Colonic mucosa (tissue), 4 donors: ENCODE measurements at regions not wholly inside any gene's neighbourhood (a gene's known extent, or its start where the extent isn't known, plus 50 kb on each side); places are given as distances from the start of the nearest gene placed in this dataset.
"Not testable (repeated sequence)": the region's sequence is repeated elsewhere in the genome, so short reads cannot be mapped to it uniquely, and the experiment has no call there.

ENCODE experiments used
- DNase-seq: peaks from one replicate; pipeline ENCODE4 v3.0.0-alpha.2; 2020
- H3K27ac ChIP-seq: fragments of 200-600 bp; one replicate; pipeline ENCODE4 v1.8.0; 2021
- H3K27me3 ChIP-seq: fragments of 200-600 bp; one replicate; pipeline ENCODE4 v1.8.0; 2021
- H3K36me3 ChIP-seq: fragments of 200-600 bp; one replicate; pipeline ENCODE4 v1.8.0; 2021
- H3K4me1 ChIP-seq: fragments of 200-600 bp; one replicate; pipeline ENCODE4 v1.8.0; 2021; ENCODE audit warnings: mild to moderate bottlenecking
- H3K4me3 ChIP-seq: fragments of 200-600 bp; one replicate; pipeline ENCODE4 v1.8.0; 2021
- H3K9ac ChIP-seq, 2 donors: one replicate each; pipeline ENCODE4 v1.7.0; 2013; ENCODE audit warnings: control low read depth in 2 of 2, low read depth in 2 of 2, low read length in 2 of 2
- H3K9me3 ChIP-seq: fragments of 200-600 bp; one replicate; pipeline ENCODE4 v1.8.0; 2021
- CTCF ChIP-seq: fragments of 200-600 bp; IDR thresholded peaks from one replicate; pipeline ENCODE4 v1.8.0; 2022; ENCODE audit warnings: antibody characterized with exemption, mild to moderate bottlenecking
- intact Hi-C: fragments of 100-400 bp; cut with DNase I; formaldehyde crosslinking; loops from one replicate; pipeline ENCODE4 v1.14.1; 2022
- donor health status: healthy.
- donor health status: DM: no; HTN: no; CAD: no.
- donor health status: DM: no; HTN: no; CAD: no.

DNA sequence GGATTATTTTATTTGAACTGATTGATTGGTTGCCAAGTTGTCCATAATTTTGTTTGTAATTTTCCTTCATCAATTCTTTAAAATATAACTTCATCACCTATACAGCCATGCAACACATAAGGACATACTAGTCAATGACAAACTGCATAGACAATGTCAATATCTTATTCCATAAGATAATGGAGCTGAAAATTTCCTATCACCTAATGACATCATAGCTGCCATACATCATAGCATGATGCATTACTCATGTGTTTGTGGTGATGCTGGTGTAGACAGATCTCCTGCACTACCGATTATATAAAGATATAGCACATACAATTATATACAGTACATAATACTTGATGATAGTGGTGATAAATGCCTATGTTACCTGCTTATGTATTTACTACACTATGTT is 369.8 kb upstream of the NT5C1B start:
- H3K36me3 ChIP-seq, result no peaks in the 10 kb centered on the region
- no peak for DNase-seq
- no peak for TF ChIP-seq CTCF
- no peak overlapping the region for H3K27ac ChIP-seq
- no peak overlapping the region for H3K9ac ChIP-seq
- no peak overlapping the region for H3K4me3 ChIP-seq
- H3K9me3 ChIP-seq, result no peaks in the 10 kb centered on the region
- intact Hi-C loops, result no loop called here
- no peaks in the 10 kb centered on the region for H3K4me1 ChIP-seq
- no peaks in the 10 kb centered on the region for H3K27me3 ChIP-seq

- Histone ChIP-seq H3K27me3 (no peaks in the 10 kb centered on the region), H3K4me1 (no peaks in the 10 kb centered on the region), H3K4me3 (no peak overlapping the region), H3K9me3 (no peaks in the 10 kb centered on the region), H3K9ac (no peak overlapping the region), H3K27ac (no peak overlapping the region), H3K36me3 (no peaks in the 10 kb centered on the region)
- TF ChIP-seq CTCF, result no peak
- DNase-seq, result no peak
- intact Hi-C loops, result no loop called here
These were observed 368.5 kb upstream of the NT5C1B start for GRCh38 chr2:18957909-18958308.

- Histone ChIP-seq H3K27ac (no peak overlapping the region), H3K4me1 (no peaks in the 10 kb centered on the region), H3K9me3 (no peaks in the 10 kb centered on the region), H3K4me3 (no peak overlapping the region), H3K9ac (no peak overlapping the region), H3K27me3 (no peaks in the 10 kb centered on the region), H3K36me3 (no peaks in the 10 kb centered on the region)
- intact Hi-C loops, result no loop called here
- no peak for TF ChIP-seq CTCF
- DNase-seq, result no peak
These were observed 361.0 kb upstream of the NT5C1B start for GRCh38 chr2:18950361-18950851.

- no peak for DNase-seq
- intact Hi-C loops, result no loop called here
- H3K9ac ChIP-seq, result no peak overlapping the region
- H3K27me3 ChIP-seq, result no peaks in the 10 kb centered on the region
- H3K36me3 ChIP-seq, result no peaks in the 10 kb centered on the region
- no peak overlapping the region for H3K4me3 ChIP-seq
- H3K9me3 ChIP-seq, result no peaks in the 10 kb centered on the region
- H3K4me1 ChIP-seq, result no peaks in the 10 kb centered on the region
- no peak overlapping the region for H3K27ac ChIP-seq
- TF ChIP-seq CTCF, result no peak
These were observed 360.5 kb upstream of the NT5C1B start for GRCh38 chr2:18949871-18950270.

- no peaks in the 10 kb centered on the region for H3K36me3 ChIP-seq
- intact Hi-C loops, result no loop called here
- H3K9me3 ChIP-seq, result no peaks in the 10 kb centered on the region
- H3K4me1 ChIP-seq, result no peaks in the 10 kb centered on the region
- no peak overlapping the region for H3K4me3 ChIP-seq
- no peaks in the 10 kb centered on the region for H3K27me3 ChIP-seq
- no peak overlapping the region for H3K9ac ChIP-seq
- no peak for DNase-seq
- H3K27ac ChIP-seq, result no peak overlapping the region
- TF ChIP-seq CTCF, result no peak
These were observed 350.8 kb upstream of the NT5C1B start for GRCh38 chr2:18940184-18940583.

DNA sequence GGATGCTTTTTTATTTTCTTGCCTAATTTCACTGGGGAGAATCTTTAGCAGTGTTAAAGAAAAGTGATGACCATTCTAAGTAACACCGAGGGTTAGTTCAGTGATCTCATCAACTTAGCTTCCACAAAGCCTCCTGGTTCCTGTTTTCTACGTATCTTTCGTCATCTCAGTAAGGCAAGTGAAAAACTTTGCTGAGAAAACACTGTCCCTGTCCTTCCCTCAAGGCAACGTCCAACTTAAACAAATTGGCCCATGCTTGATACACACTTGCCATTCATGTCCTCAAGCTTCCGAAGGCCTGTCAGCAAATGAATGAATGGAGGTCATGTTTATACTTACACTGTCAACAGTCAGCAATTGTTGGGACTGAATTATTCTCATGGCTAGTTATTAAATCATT is 350.4 kb upstream of the NT5C1B start:
- H3K4me3 ChIP-seq, DNase-seq, H3K36me3 ChIP-seq, intact Hi-C loops, H3K9me3 ChIP-seq, H3K27ac ChIP-seq, H3K27me3 ChIP-seq, H3K9ac ChIP-seq, H3K4me1 ChIP-seq: not testable (repeated sequence)
